ENCODE measurements at regions not wholly inside any gene's neighbourhood (a gene's known extent, or its start where the extent isn't known, plus 50 kb on each side); places are given as distances from the start of the nearest gene placed in this dataset.
"Not testable (repeated sequence)": the region's sequence is repeated elsewhere in the genome, so short reads cannot be mapped to it uniquely, and the experiment has no call there.

- no peak for DNase-seq
These were observed 143.9 kb downstream of the CYP26B1 start for GRCh38 chr2:72003796-72004195.

- no peak for DNase-seq
These were observed 144.5 kb downstream of the CYP26B1 start for GRCh38 chr2:72003124-72003523.

- no peak for DNase-seq
These were observed 145.5 kb downstream of the CYP26B1 start for GRCh38 chr2:72001937-72002690.

- DNase-seq: no peak
These were observed 147.6 kb downstream of the CYP26B1 start for GRCh38 chr2:72000110-72000509.

GRCh38 chr2:71999580-71999979 lies 148.1 kb downstream of the CYP26B1 start:
- DNase-seq: no peak

- no peak for DNase-seq
These were observed 149.8 kb downstream of the CYP26B1 start for GRCh38 chr2:71997843-71998242.

- no peak for DNase-seq
These were observed 152.5 kb downstream of the CYP26B1 start for GRCh38 chr2:71995067-71995665.

GRCh38 chr2:71992036-71992435 lies 155.6 kb downstream of the CYP26B1 start:
- DNase-seq: no peak

GRCh38 chr2:71991397-71991796 lies 156.3 kb downstream of the CYP26B1 start:
- DNase-seq: no peak

GRCh38 chr2:71990826-71991225 lies 156.8 kb downstream of the CYP26B1 start:
- DNase-seq: no peak

GRCh38 chr2:71990122-71990521 lies 157.5 kb downstream of the CYP26B1 start:
- DNase-seq: no peak

GRCh38 chr2:71989671-71990070 lies 158.0 kb downstream of the CYP26B1 start:
- DNase-seq: no peak

- DNase-seq: no peak
These were observed 159.5 kb downstream of the CYP26B1 start for GRCh38 chr2:71988170-71988569.

- no peak for DNase-seq
These were observed 171.0 kb downstream of the CYP26B1 start for GRCh38 chr2:71976685-71977084.

GRCh38 chr2:71974846-71975245 lies 172.8 kb downstream of the CYP26B1 start:
- DNase-seq: no peak

- no peak for DNase-seq
These were observed 176.2 kb downstream of the CYP26B1 start for GRCh38 chr2:71971493-71971892.

- no peak for DNase-seq
These were observed 182.1 kb downstream of the CYP26B1 start for GRCh38 chr2:71965530-71965929.

GRCh38 chr2:71962911-71963694 lies 184.6 kb downstream of the CYP26B1 start:
- DNase-seq: no peak

GRCh38 chr2:71962350-71962749 lies 185.3 kb downstream of the CYP26B1 start:
- DNase-seq: no peak

GRCh38 chr2:71961289-71962027 lies 186.2 kb downstream of the CYP26B1 start:
- DNase-seq: no peak

- DNase-seq: no peak
These were observed 188.2 kb downstream of the CYP26B1 start for GRCh38 chr2:71959494-71959893.

GRCh38 chr2:71958426-71958825 lies 189.2 kb downstream of the CYP26B1 start:
- DNase-seq: not testable (repeated sequence)

- no peak for DNase-seq
These were observed 195.0 kb downstream of the CYP26B1 start for GRCh38 chr2:71952572-71953188.
